HepG2 (cell line): ENCODE measurements at regions not wholly inside any gene's neighbourhood (a gene's known extent, or its start where the extent isn't known, plus 50 kb on each side); places are given as distances from the start of the nearest gene placed in this dataset.

Source experiments
- ATAC-seq: fragments of 200-7000 bp; cut with Tn5 transposase; 3 replicates; pipeline ENCODE4 v1.9.1; 2020; ENCODE audit warnings: mild to moderate bottlenecking, moderate library complexity
- BruUV-seq: library from RNA; stranded (reverse); fragments of 400-500 nt; replicated peaks from 2 replicates; lab custom pipeline; 2021; lab: Mats Ljungman, UMichigan
- CTCF ChIA-PET: fragments of 300-600 bp; formaldehyde crosslinking; extraction: SDS; loops from one replicate; lab custom pipeline; 2021; ENCODE audit warnings: low total read pairs, inconsistent platforms, low intra/inter-chr PET ratio; lab: Yijun Ruan, JAX
- POLR2A ChIA-PET: fragments of 350-600 bp; sonication (Branson Sonifier 250); formaldehyde crosslinking; loops from one replicate; lab custom pipeline; 2020; ENCODE audit warnings: antibody characterized with exemption, inconsistent platforms; lab: Yijun Ruan, JAX
- DNase-seq: peaks from one replicate; pipeline ENCODE4 v3.0.0-alpha.2; 2015; ENCODE audit warnings: low spot score
- FAIRE-seq: peaks from 3 replicates; lab custom pipeline; 2011; peaks lifted over from hg19 to GRCh38; lab: Jason Lieb, UNC
- H2AFZ ChIP-seq: one replicate; pipeline ENCODE4 v1.6.1; 2011; ENCODE audit warnings: low read length, inconsistent platforms
- H3K27ac ChIP-seq: fragments of 300-600 bp; 3 replicates; pipeline ENCODE4 v1.8.0; 2011; ENCODE audit warnings: mixed run types, mild to moderate bottlenecking, mixed read lengths, low read length, inconsistent platforms; ENCODE audit not compliant: insufficient read depth; ENCODE audit errors: extremely low read length
- H3K27me3 ChIP-seq, 2 experiments: fragments of 200-600 bp in 1 of 2; 2 replicates in 1 of 2; 3 replicates in 1 of 2; pipeline versions ENCODE4 v1.6.0 to v1.8.0; 2011; ENCODE audit warnings: low read length in 2 of 2, mild to moderate bottlenecking in 2 of 2, moderate library complexity in 2 of 2, inconsistent platforms in 1 of 2; ENCODE audit not compliant: insufficient read depth in 2 of 2, control insufficient read depth in 1 of 2
- H3K36me3 ChIP-seq, 2 experiments: fragments of 200-600 bp in 1 of 2; replicated peaks in 1 of 2; 2 replicates in 1 of 2; 3 replicates in 1 of 2; pipeline versions ENCODE4 v1.5.1 to v1.8.0; 2011; ENCODE audit warnings: low read length in 2 of 2, inconsistent platforms in 1 of 2; ENCODE audit not compliant: insufficient read depth in 2 of 2, control insufficient read depth in 1 of 2
- H3K4me1 ChIP-seq: 2 replicates; pipeline ENCODE4 v1.5.1; 2012; ENCODE audit warnings: low read length, inconsistent platforms; ENCODE audit not compliant: insufficient read depth
- H3K4me2 ChIP-seq: 2 replicates; pipeline ENCODE4 v1.6.0; 2011; ENCODE audit warnings: low read depth, low read length, inconsistent platforms
- H3K4me3 ChIP-seq, 3 experiments: fragments of 200-600 bp in 1 of 3; sonication (generic), shearing (Covaris generic) in 1 of 3; replicated peaks in 1 of 3; 2 replicates each; pipeline ENCODE4 v1.5.1; 2011 to 2016; ENCODE audit warnings: low read length in 3 of 3, inconsistent platforms in 2 of 3, low read depth in 2 of 3, mild to moderate bottlenecking in 2 of 3, control low read depth in 1 of 3, mixed read lengths in 1 of 3; ENCODE audit not compliant: insufficient read depth in 1 of 3
- H3K79me2 ChIP-seq: one replicate; pipeline ENCODE4 v1.6.1; 2011; ENCODE audit warnings: low read length, inconsistent platforms; ENCODE audit not compliant: insufficient read depth
- H3K9ac ChIP-seq: 2 replicates; pipeline ENCODE4 v1.6.0; 2011; ENCODE audit warnings: mild to moderate bottlenecking, low read depth, low read length, inconsistent platforms; ENCODE audit not compliant: insufficient read depth
- H3K9me3 ChIP-seq: 2 replicates; pipeline ENCODE4 v1.5.1; 2012; ENCODE audit warnings: mild to moderate bottlenecking, low read length
- H4K20me1 ChIP-seq: 2 replicates; pipeline ENCODE4 v1.6.0; 2011; ENCODE audit warnings: inconsistent platforms, mild to moderate bottlenecking, low read length, moderate library complexity; ENCODE audit not compliant: insufficient read depth
- SALL1 ChIP-seq: sonication (generic); formaldehyde crosslinking; IDR thresholded peaks from 2 replicates; pipeline ENCODE4 v1.8.0; 2022; ENCODE audit warnings: mild to moderate bottlenecking, missing genetic modification reagents
- ZBTB2 ChIP-seq: sonication (generic); formaldehyde crosslinking; IDR thresholded peaks from 2 replicates; pipeline ENCODE4 v1.8.0; 2022; ENCODE audit warnings: low read depth, missing genetic modification reagents
- ZBTB33 ChIP-seq: sonication (generic); formaldehyde crosslinking; IDR thresholded peaks from 2 replicates; pipeline ENCODE4 v1.4.0; 2020; ENCODE audit warnings: missing genetic modification reagents
- WGBS: methylation state at CpG from one replicate; pipeline ENCODE4 v1.1.6; 2017; ENCODE audit warnings: low lambda C conversion rate; 5-methylcytosine and 5-hydroxymethylcytosine counted together
- in situ Hi-C: cut with HindIII; loops from 2 replicates; pipeline ENCODE4 v1.10.0; 2017; ENCODE audit warnings: low pct_unique_long_range_greater_than_20kb; ENCODE audit not compliant: extremely low pct_ligation_motif_present
- intact Hi-C: fragments of 100-400 bp; cut with micrococcal nuclease; formaldehyde crosslinking; loops from one replicate; pipeline ENCODE4 v1.10.0; 2022; ENCODE audit not compliant: unreplicated experiment
- TF ChIP-seq, protein P1 (sequence below): sonication (generic); formaldehyde crosslinking; IDR thresholded peaks from 2 replicates; pipeline ENCODE4 v1.4.0; 2020; ENCODE audit warnings: mild to moderate bottlenecking, missing genetic modification reagents

GRCh38 chr6:67265996-67266921 lies 1368.8 kb upstream of the ADGRB3 start:
- no peaks in the 10 kb centered on the region for H3K4me1 ChIP-seq
- H3K4me3 ChIP-seq, result no peak overlapping the region
- FAIRE-seq (no peak), DNase-seq (no peak), ATAC-seq (peak; percentile 32; the same call in 2 of the 3 replicates)
- H3K9ac ChIP-seq, result no peak overlapping the region
- TF ChIP-seq, protein P1, sequence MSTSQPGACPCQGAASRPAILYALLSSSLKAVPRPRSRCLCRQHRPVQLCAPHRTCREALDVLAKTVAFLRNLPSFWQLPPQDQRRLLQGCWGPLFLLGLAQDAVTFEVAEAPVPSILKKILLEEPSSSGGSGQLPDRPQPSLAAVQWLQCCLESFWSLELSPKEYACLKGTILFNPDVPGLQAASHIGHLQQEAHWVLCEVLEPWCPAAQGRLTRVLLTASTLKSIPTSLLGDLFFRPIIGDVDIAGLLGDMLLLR, result no peak
- TF ChIP-seq ZBTB33 (CRISPR knock-in tag) (no peak), ZBTB2 (no peak), SALL1 (CRISPR knock-in tag) (no peak)
- H3K27ac ChIP-seq, result no peak overlapping the region
- no peaks in the 10 kb centered on the region for H3K79me2 ChIP-seq
- no peak overlapping the region for H3K4me2 ChIP-seq
- intact Hi-C loops, result no loop called here
- ChIA-PET CTCF (no interaction called here), POLR2A (no interaction called here)
- H3K9me3 ChIP-seq, result no peaks in the 10 kb centered on the region
- no peaks in the 10 kb centered on the region for H3K27me3 ChIP-seq
- 33% methylated on average over 14 of the region's 20 CpGs for WGBS
- H3K36me3 ChIP-seq, result no peaks in the 10 kb centered on the region
- no TSS peak for BruUV-seq
- no peaks in the 10 kb centered on the region for H4K20me1 ChIP-seq
- no peak overlapping the region for H2AFZ ChIP-seq
- in situ Hi-C loops, result no loop called here
